ENCODE measurements at regions not wholly inside any gene's neighbourhood (a gene's known extent, or its start where the extent isn't known, plus 50 kb on each side); places are given as distances from the start of the nearest gene placed in this dataset.

GRCh38 chr3:115217292-115217677 lies 70.2 kb upstream of the ZBTB20 start:
- no peaks in the 10 kb centered on the region for H3K9me3 ChIP-seq (ENCODE audit: control insufficient read depth, low read length)
- H3K9ac ChIP-seq = no peak overlapping the region
- H3K4me2 ChIP-seq (ENCODE audit: low read length) = no peak overlapping the region
- no peaks in the 10 kb centered on the region for H3K27me3 ChIP-seq (ENCODE audit: control insufficient read depth, insufficient read depth, low read length)
- H3K4me1 ChIP-seq = no peaks in the 10 kb centered on the region
- H3K27ac ChIP-seq = no peak overlapping the region
- no peak overlapping the region for H3K4me3 ChIP-seq (ENCODE audit: low read depth, low read length)
- no peaks in the 10 kb centered on the region for H3K36me3 ChIP-seq (ENCODE audit: control insufficient read depth, insufficient read depth, low read length)
- H3K79me2 ChIP-seq = no peaks in the 10 kb centered on the region
- TF ChIP-seq CTCF (IDR thresholded peaks at IDR 0.05) = no peak
- no peak overlapping the region for H2AFZ ChIP-seq

- no peaks in the 10 kb centered on the region for H3K79me2 ChIP-seq
- no peaks in the 10 kb centered on the region for H3K27me3 ChIP-seq (ENCODE audit: control insufficient read depth, insufficient read depth, low read length)
- H2AFZ ChIP-seq = no peak overlapping the region
- H3K9me3 ChIP-seq (ENCODE audit: control insufficient read depth, low read length) = no peaks in the 10 kb centered on the region
- no peak overlapping the region for H3K4me3 ChIP-seq (ENCODE audit: low read depth, low read length)
- peak; percentile 41 for TF ChIP-seq CTCF (IDR thresholded peaks at IDR 0.05)
- no peak overlapping the region for H3K27ac ChIP-seq
- H3K4me1 ChIP-seq = no peaks in the 10 kb centered on the region
- no peak overlapping the region for H3K4me2 ChIP-seq (ENCODE audit: low read length)
- no peaks in the 10 kb centered on the region for H3K36me3 ChIP-seq (ENCODE audit: control insufficient read depth, insufficient read depth, low read length)
- H3K9ac ChIP-seq = no peak overlapping the region
Measured at GRCh38 chr3:115217678-115218451, 70.8 kb upstream of the ZBTB20 start.

GRCh38 chr3:115218859-115219258 lies 71.8 kb upstream of the ZBTB20 start:
- H3K79me2 ChIP-seq = no peaks in the 10 kb centered on the region
- H3K4me1 ChIP-seq = no peaks in the 10 kb centered on the region
- H3K4me3 ChIP-seq (ENCODE audit: low read depth, low read length) = no peak overlapping the region
- no peak overlapping the region for H3K4me2 ChIP-seq (ENCODE audit: low read length)
- H3K9ac ChIP-seq = no peak overlapping the region
- no peak for TF ChIP-seq CTCF (IDR thresholded peaks at IDR 0.05)
- no peak overlapping the region for H3K27ac ChIP-seq
- H3K27me3 ChIP-seq (ENCODE audit: control insufficient read depth, insufficient read depth, low read length) = no peaks in the 10 kb centered on the region
- H3K36me3 ChIP-seq (ENCODE audit: control insufficient read depth, insufficient read depth, low read length) = no peaks in the 10 kb centered on the region
- no peaks in the 10 kb centered on the region for H3K9me3 ChIP-seq (ENCODE audit: control insufficient read depth, low read length)
- no peak overlapping the region for H2AFZ ChIP-seq

GRCh38 chr3:115224687-115225086 lies 77.6 kb upstream of the ZBTB20 start:
- Histone ChIP-seq H3K9me3 (ENCODE audit: control insufficient read depth, low read length) (no peaks in the 10 kb centered on the region), H3K36me3 (ENCODE audit: control insufficient read depth, insufficient read depth, low read length) (no peaks in the 10 kb centered on the region), H2AFZ (no peak overlapping the region), H3K27ac (no peak overlapping the region), H3K79me2 (no peaks in the 10 kb centered on the region), H3K27me3 (ENCODE audit: control insufficient read depth, insufficient read depth, low read length) (no peaks in the 10 kb centered on the region), H3K4me2 (ENCODE audit: low read length) (no peak overlapping the region), H3K4me1 (no peaks in the 10 kb centered on the region), H3K4me3 (ENCODE audit: low read depth, low read length) (no peak overlapping the region), H3K9ac (no peak overlapping the region)
- no peak for TF ChIP-seq CTCF (IDR thresholded peaks at IDR 0.05)

- Histone ChIP-seq H3K4me2 (ENCODE audit: low read length) (no peak overlapping the region), H2AFZ (no peak overlapping the region), H3K9ac (no peak overlapping the region), H3K79me2 (no peaks in the 10 kb centered on the region), H3K4me3 (ENCODE audit: low read depth, low read length) (no peak overlapping the region), H3K27me3 (ENCODE audit: control insufficient read depth, insufficient read depth, low read length) (no peaks in the 10 kb centered on the region), H3K9me3 (ENCODE audit: control insufficient read depth, low read length) (no peaks in the 10 kb centered on the region), H3K36me3 (ENCODE audit: control insufficient read depth, insufficient read depth, low read length) (no peaks in the 10 kb centered on the region), H3K4me1 (no peaks in the 10 kb centered on the region), H3K27ac (no peak overlapping the region)
- TF ChIP-seq CTCF (IDR thresholded peaks at IDR 0.05) = no peak
Measured at GRCh38 chr3:115226844-115227445, 79.9 kb upstream of the ZBTB20 start.
